NCI-H446 (cell line): ENCODE measurements at regions not wholly inside any gene's neighbourhood (a gene's known extent, or its start where the extent isn't known, plus 50 kb on each side); places are given as distances from the start of the nearest gene placed in this dataset.
A peak's percentile ranks its signal among the peaks of the same experiment; 100 is the strongest.

Source experiments
- DNase-seq, 2 experiments: peaks; one replicate each; lab custom pipeline; 2025; lab: John Stamatoyannopoulos, UW

- no peak for DNase-seq
Observed at GRCh38 chr11:97143463-97143862, 753.6 kb downstream of the JRKL start.

- DNase-seq, result no peak
Observed at GRCh38 chr11:97149741-97150140, 759.9 kb downstream of the JRKL start.

GRCh38 chr11:97157221-97157740 is 767.5 kb downstream of the JRKL start:
- no peak for DNase-seq

- DNase-seq, result no peak
Observed at GRCh38 chr11:97158243-97158642, 768.4 kb downstream of the JRKL start.

- no peak for DNase-seq
Observed at GRCh38 chr11:97163631-97164191, 773.9 kb downstream of the JRKL start.

GRCh38 chr11:97201743-97202612 is 812.2 kb downstream of the JRKL start:
- DNase-seq, result no peak

GRCh38 chr11:97202613-97203292 is 812.9 kb downstream of the JRKL start:
- DNase-seq, result no peak

- DNase-seq, result no peak
Observed at GRCh38 chr11:97218011-97218410, 828.2 kb downstream of the JRKL start.

- no peak for DNase-seq
Observed at GRCh38 chr11:97223647-97224046, 833.8 kb downstream of the JRKL start.

GRCh38 chr11:97224396-97224795 is 834.6 kb downstream of the JRKL start:
- no peak for DNase-seq

- DNase-seq, result no peak
Observed at GRCh38 chr11:97225794-97226193, 836.0 kb downstream of the JRKL start.

GRCh38 chr11:97229936-97230335 is 840.1 kb downstream of the JRKL start:
- peak in 1 of 2 experiments; percentile 56 for DNase-seq

- DNase-seq, result no peak
Observed at GRCh38 chr11:97231231-97231630, 841.4 kb downstream of the JRKL start.

- DNase-seq, result no peak
Observed at GRCh38 chr11:97234016-97234415, 844.2 kb downstream of the JRKL start.

- no peak for DNase-seq
Observed at GRCh38 chr11:97237151-97237550, 847.3 kb downstream of the JRKL start.

GRCh38 chr11:97247601-97248000 is 857.8 kb downstream of the JRKL start:
- no peak for DNase-seq

- DNase-seq, result no peak
Observed at GRCh38 chr11:97254790-97255189, 865.0 kb downstream of the JRKL start.

- DNase-seq, result no peak
Observed at GRCh38 chr11:97259434-97259833, 869.6 kb downstream of the JRKL start.

- no peak for DNase-seq
Observed at GRCh38 chr11:97259884-97260283, 870.1 kb downstream of the JRKL start.

- no peak for DNase-seq
Observed at GRCh38 chr11:97263183-97263858, 873.5 kb downstream of the JRKL start.

GRCh38 chr11:97269527-97269926 is 879.7 kb downstream of the JRKL start:
- DNase-seq, result peak in 1 of 2 experiments; percentile 29

GRCh38 chr11:97279341-97279740 is 889.5 kb downstream of the JRKL start:
- DNase-seq, result peak in 1 of 2 experiments; percentile 31
